ENCODE measurements at regions not wholly inside any gene's neighbourhood (a gene's known extent, or its start where the extent isn't known, plus 50 kb on each side); places are given as distances from the start of the nearest gene placed in this dataset.

DNA sequence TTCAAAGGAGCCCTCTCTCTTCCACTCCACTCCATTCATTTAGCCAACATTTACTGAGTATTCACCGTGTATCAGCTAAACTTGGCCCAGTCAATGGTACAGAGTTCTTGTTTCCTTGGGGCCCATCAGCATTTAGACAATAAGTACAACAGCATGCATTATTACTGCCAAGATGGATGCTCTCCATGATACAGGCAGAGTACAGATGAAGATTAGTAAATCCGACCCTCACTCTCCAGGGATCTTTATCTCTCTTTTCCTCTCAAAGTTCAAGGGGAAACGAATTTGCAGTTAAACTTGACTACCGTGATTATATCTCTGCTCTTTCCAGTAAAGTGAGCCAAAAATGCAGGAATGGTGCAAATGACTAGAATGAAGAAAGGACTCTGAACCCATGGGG, 184.6 kb upstream of the DUSP10 start:
- CTCF ChIA-PET, result interaction anchor here (0.6 kb wide), 1 partner anchor 52 kb away, joined by 3 read pairs; no protein-coding TSS in a partner anchor
- DNase-seq (ENCODE audit: extremely low spot score), result no peak
- POLR2A ChIA-PET, result no interaction called here
- TF ChIP-seq SP1 (IDR thresholded peaks at IDR 0.05) (no peak), SUZ12 (IDR thresholded peaks at IDR 0.05) (no peak), TARDBP (IDR thresholded peaks at IDR 0.05) (no peak), ARNT (IDR thresholded peaks at IDR 0.05) (no peak), L3MBTL2 (conservative IDR thresholded peaks at IDR 0.05) (no peak), CTBP1 (IDR thresholded peaks at IDR 0.05; ENCODE audit: borderline replicate concordance) (no peak), HDGF (IDR thresholded peaks at IDR 0.05; ENCODE audit: borderline replicate concordance) (no peak)

GRCh38 chr1:221925947-221926346, 184.1 kb upstream of the DUSP10 start:
- ChIA-PET CTCF (interaction anchor here (0.6 kb wide), 2 partner anchors 52 to 356 kb away, joined by 3 read pairs; no protein-coding TSS in a partner anchor), POLR2A (no interaction called here)
- no peak for DNase-seq (ENCODE audit: extremely low spot score)
- no peak for TF ChIP-seq HDGF (IDR thresholded peaks at IDR 0.05; ENCODE audit: borderline replicate concordance)
- TF ChIP-seq BHLHE40 (IDR thresholded peaks at IDR 0.05; ENCODE audit: borderline replicate concordance), result no peak

DNA sequence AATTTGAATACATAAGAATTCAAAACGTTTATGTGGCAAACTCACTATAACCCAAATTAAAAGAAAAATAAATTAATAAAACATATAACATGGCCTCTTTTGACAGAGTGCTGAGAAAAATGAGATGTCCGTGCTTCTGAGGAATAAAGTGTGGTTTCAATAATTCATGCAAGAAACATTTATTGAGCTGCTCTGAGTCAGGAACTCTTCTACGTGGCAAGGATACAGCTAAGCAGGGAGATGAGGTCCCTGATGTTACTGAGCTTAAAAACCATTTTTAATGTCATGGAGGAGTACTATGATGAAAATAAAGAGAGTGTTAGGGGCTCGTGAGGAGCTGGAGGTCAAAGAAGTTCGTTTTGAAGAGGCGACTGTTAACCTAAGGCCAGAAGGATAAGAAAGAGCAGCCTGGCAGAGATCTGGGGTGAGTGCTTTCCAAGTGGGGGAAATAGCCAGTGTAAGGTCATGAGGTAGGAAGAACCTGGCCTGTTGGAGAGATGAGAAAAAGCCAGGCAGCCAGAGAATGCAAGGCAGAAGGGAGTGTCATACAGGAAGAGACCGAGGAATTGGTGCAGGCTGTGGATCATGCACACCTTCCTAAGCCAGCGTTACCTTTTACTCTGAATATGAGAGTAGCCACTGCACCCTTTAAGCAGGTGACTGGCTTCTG, 182.2 kb upstream of the DUSP10 start:
- CTCF ChIA-PET, result no interaction called here
- DNase-seq (ENCODE audit: extremely low spot score), result no peak
- POLR2A ChIA-PET, result no interaction called here
- TF ChIP-seq FOXA1 (IDR thresholded peaks at IDR 0.05), result no peak

DNA sequence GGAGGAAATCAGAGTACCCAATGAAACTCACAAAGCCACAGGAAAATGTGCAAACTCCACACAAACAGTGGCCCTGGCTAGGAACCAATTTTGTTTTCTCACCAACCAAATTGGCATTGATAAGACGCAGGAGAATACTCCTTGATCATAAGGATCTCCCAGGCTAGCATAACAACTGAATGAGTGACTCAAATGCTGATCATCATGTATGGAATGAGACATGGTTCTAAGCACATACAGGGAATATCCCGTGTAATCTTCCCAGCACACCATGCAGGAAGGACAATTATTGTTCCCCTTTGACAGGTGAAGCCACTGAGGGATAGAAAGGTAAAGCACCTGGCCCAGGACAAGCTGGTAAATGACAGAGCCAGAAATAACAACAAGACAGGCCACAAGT, 180.0 kb upstream of the DUSP10 start:
- ChIA-PET CTCF (no interaction called here), POLR2A (no interaction called here)
- DNase-seq (ENCODE audit: extremely low spot score), result no peak
- TF ChIP-seq BHLHE40 (IDR thresholded peaks at IDR 0.05; ENCODE audit: borderline replicate concordance), result no peak
- TF ChIP-seq FOXM1 (IDR thresholded peaks at IDR 0.05; ENCODE audit: borderline replicate concordance), result no peak
- TF ChIP-seq LEF1 (IDR thresholded peaks at IDR 0.05; ENCODE audit: borderline replicate concordance), result no peak

- TF ChIP-seq FOXM1 (IDR thresholded peaks at IDR 0.05; ENCODE audit: borderline replicate concordance) (no peak), HDGF (IDR thresholded peaks at IDR 0.05; ENCODE audit: borderline replicate concordance) (no peak), NFRKB (IDR thresholded peaks at IDR 0.05) (no peak), FOXK2 (IDR thresholded peaks at IDR 0.05) (no peak), FOXA1 (IDR thresholded peaks at IDR 0.05) (no peak), L3MBTL2 (conservative IDR thresholded peaks at IDR 0.05) (no peak), ARNT (IDR thresholded peaks at IDR 0.05) (no peak), SP1 (IDR thresholded peaks at IDR 0.05) (no peak), CTBP1 (IDR thresholded peaks at IDR 0.05; ENCODE audit: borderline replicate concordance) (no peak), TARDBP (IDR thresholded peaks at IDR 0.05) (no peak), LEF1 (IDR thresholded peaks at IDR 0.05; ENCODE audit: borderline replicate concordance) (no peak), BHLHE40 (IDR thresholded peaks at IDR 0.05; ENCODE audit: borderline replicate concordance) (no peak), ZNF384 (IDR thresholded peaks at IDR 0.05) (no peak), SUZ12 (IDR thresholded peaks at IDR 0.05) (no peak), ELF4 (IDR thresholded peaks at IDR 0.05) (no peak)
- TF ChIP-seq, protein P1, sequence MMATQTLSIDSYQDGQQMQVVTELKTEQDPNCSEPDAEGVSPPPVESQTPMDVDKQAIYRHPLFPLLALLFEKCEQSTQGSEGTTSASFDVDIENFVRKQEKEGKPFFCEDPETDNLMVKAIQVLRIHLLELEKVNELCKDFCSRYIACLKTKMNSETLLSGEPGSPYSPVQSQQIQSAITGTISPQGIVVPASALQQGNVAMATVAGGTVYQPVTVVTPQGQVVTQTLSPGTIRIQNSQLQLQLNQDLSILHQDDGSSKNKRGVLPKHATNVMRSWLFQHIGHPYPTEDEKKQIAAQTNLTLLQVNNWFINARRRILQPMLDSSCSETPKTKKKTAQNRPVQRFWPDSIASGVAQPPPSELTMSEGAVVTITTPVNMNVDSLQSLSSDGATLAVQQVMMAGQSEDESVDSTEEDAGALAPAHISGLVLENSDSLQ (IDR thresholded peaks at IDR 0.05), result no peak
- CTCF ChIA-PET, result no interaction called here
- POLR2A ChIA-PET, result no interaction called here
- no peak for DNase-seq (ENCODE audit: extremely low spot score)
These were observed 177.9 kb upstream of the DUSP10 start for GRCh38 chr1:221919743-221920142.

DNA sequence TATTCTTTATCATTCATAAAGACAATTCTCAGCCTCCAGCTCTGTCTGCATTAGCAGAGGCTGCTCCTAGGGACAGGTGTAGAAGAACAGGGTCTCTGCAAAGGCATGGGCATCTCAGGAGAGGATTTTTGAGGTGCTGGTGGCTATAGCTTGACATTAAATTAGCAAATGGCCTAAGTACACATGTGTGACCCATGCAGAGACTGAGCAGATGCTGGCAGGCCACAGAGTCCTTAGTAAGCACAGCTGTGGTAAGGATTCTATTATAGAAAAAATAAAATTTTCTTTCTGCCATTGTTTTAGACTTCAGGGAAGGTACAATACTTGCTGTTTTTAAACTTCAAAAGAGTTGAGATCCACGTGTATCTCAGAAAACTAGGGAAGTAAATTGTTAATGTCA, 177.5 kb upstream of the DUSP10 start:
- no peak for TF ChIP-seq SP1 (IDR thresholded peaks at IDR 0.05)
- no peak for TF ChIP-seq FOXA1 (IDR thresholded peaks at IDR 0.05)
- TF ChIP-seq NFRKB (IDR thresholded peaks at IDR 0.05), result no peak
- TF ChIP-seq LEF1 (IDR thresholded peaks at IDR 0.05; ENCODE audit: borderline replicate concordance), result no peak
- no peak for TF ChIP-seq SUZ12 (IDR thresholded peaks at IDR 0.05)
- no peak for TF ChIP-seq HDGF (IDR thresholded peaks at IDR 0.05; ENCODE audit: borderline replicate concordance)
- no peak for TF ChIP-seq BHLHE40 (IDR thresholded peaks at IDR 0.05; ENCODE audit: borderline replicate concordance)
- no peak for TF ChIP-seq ZNF384 (IDR thresholded peaks at IDR 0.05)
- TF ChIP-seq, protein P1 (IDR thresholded peaks at IDR 0.05), result no peak
- no peak for TF ChIP-seq FOXM1 (IDR thresholded peaks at IDR 0.05; ENCODE audit: borderline replicate concordance)
- TF ChIP-seq ARNT (IDR thresholded peaks at IDR 0.05), result no peak
- TF ChIP-seq FOXK2 (IDR thresholded peaks at IDR 0.05), result no peak
- no peak for TF ChIP-seq L3MBTL2 (conservative IDR thresholded peaks at IDR 0.05)
- TF ChIP-seq ELF4 (IDR thresholded peaks at IDR 0.05), result no peak
- no peak for TF ChIP-seq TARDBP (IDR thresholded peaks at IDR 0.05)
- ChIA-PET CTCF (no interaction called here), POLR2A (no interaction called here)
- DNase-seq (ENCODE audit: extremely low spot score), result no peak

DNA sequence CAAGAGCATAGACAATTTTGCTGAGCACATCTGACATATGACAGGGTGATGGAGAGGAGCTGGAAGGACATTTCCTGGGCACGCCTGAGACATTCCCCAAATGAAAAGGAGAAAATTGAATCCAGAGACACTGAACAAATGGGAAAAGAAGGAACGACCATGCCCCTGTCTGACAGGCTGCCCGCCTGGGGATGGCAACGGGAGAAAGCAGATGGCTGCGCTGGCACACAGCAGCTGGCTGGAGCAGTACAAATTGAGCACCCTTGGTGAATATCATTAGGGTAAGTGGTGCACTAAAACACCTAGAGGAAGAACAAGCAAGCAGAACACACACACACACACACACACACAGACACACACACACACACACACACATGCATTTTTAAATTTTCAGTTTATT, 174.3 kb upstream of the DUSP10 start:
- CTCF ChIA-PET, result no interaction called here
- no peak for DNase-seq (ENCODE audit: extremely low spot score)
- POLR2A ChIA-PET, result no interaction called here
- no peak for TF ChIP-seq CTBP1 (IDR thresholded peaks at IDR 0.05; ENCODE audit: borderline replicate concordance)
- no peak for TF ChIP-seq L3MBTL2 (conservative IDR thresholded peaks at IDR 0.05)
- no peak for TF ChIP-seq ZNF384 (IDR thresholded peaks at IDR 0.05)
- TF ChIP-seq TARDBP (IDR thresholded peaks at IDR 0.05), result no peak
- TF ChIP-seq BHLHE40 (IDR thresholded peaks at IDR 0.05; ENCODE audit: borderline replicate concordance), result no peak
- no peak for TF ChIP-seq SP1 (IDR thresholded peaks at IDR 0.05)
- no peak for TF ChIP-seq LEF1 (IDR thresholded peaks at IDR 0.05; ENCODE audit: borderline replicate concordance)
- TF ChIP-seq, protein P1 (IDR thresholded peaks at IDR 0.05), result no peak
- no peak for TF ChIP-seq ARNT (IDR thresholded peaks at IDR 0.05)
- no peak for TF ChIP-seq HDGF (IDR thresholded peaks at IDR 0.05; ENCODE audit: borderline replicate concordance)
- TF ChIP-seq ELF4 (IDR thresholded peaks at IDR 0.05), result no peak
- no peak for TF ChIP-seq NFRKB (IDR thresholded peaks at IDR 0.05)
- no peak for TF ChIP-seq FOXA1 (IDR thresholded peaks at IDR 0.05)
- no peak for TF ChIP-seq FOXM1 (IDR thresholded peaks at IDR 0.05; ENCODE audit: borderline replicate concordance)
- TF ChIP-seq FOXK2 (IDR thresholded peaks at IDR 0.05), result no peak
- TF ChIP-seq SUZ12 (IDR thresholded peaks at IDR 0.05), result no peak
